SKM-1 (cell line): ENCODE measurements at regions not wholly inside any gene's neighbourhood (a gene's known extent, or its start where the extent isn't known, plus 50 kb on each side); places are given as distances from the start of the nearest gene placed in this dataset.
"Not testable (repeated sequence)": the region's sequence is repeated elsewhere in the genome, so short reads cannot be mapped to it uniquely, and the experiment has no call there.

Source experiments
- DNase-seq: peaks from one replicate; lab custom pipeline; 2025; ENCODE audit not compliant: unreplicated experiment; lab: John Stamatoyannopoulos, UW

DNA sequence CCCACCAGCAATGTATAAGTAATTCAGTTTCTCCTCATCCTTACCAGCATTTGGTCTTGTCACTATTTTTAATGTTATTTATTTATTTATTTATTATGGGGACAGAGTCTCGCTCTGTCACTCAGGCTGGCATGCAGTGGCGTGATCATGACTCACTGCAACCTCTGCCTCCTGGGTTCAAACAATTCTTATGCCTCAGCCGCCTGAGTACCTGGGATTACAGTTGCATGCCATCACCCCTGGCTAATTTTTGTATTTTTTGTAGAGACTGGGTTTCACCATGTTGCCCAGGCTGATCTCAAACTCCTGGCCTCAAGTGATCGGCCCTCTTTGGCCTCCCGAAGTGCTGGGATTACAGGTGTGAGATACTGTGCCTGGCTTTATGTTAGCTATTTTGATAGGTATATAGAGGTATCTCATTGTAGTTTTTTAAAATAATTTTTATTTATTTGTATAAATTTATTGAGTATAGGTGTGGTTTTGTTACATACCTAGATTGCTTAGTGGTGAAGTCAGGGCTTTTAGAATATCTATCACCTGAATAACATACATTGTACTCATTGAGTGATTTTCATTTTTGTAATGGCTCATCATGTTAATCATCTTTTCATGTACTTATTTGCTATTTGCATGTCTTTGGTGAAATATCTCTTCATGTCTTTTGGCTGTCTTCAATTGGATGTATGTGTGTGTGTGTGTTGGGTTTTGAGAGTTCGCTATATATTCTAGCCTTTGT lies 53.3 kb downstream of the TANC2 start:
- DNase-seq, result no peak

DNA sequence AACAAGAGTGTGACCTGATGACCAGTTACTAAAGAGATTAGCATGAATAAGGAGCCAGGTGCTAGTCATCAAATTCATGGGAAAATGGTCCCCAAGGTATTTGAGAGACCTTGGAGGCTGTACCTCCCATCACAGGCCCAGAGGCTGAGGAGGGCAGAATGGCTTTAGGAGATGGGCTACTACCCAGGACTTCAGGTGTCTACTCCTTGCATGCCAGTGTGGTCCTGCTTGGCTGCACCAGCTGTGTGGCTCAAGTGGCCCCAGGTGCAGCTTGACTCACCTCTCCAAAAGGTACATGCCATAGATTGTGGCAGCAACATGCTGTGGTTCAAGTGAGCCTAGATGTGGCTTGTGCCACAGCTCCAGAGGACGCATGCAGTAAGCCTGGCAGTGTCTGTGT lies 56.5 kb downstream of the TANC2 start:
- no peak for DNase-seq

DNA sequence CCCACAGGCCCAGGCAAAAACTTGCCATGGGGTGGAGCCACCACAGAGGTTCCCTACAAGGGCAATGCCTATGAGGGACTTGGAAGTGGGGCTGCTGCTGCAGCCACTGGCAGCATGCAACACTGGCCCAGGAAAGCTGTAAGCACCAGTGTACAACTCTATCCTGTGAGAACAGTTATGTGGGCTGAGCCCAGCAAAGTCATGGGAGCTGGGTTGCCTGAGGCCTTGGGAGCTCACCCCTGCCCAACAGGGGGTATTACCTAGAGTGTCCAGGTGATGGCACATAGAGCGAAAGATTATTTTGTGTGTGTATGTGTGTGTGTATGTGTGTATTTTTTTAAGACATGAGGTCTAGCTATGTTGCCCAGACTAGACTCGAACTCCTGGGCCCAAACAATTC lies 57.0 kb downstream of the TANC2 start:
- no peak for DNase-seq

DNA sequence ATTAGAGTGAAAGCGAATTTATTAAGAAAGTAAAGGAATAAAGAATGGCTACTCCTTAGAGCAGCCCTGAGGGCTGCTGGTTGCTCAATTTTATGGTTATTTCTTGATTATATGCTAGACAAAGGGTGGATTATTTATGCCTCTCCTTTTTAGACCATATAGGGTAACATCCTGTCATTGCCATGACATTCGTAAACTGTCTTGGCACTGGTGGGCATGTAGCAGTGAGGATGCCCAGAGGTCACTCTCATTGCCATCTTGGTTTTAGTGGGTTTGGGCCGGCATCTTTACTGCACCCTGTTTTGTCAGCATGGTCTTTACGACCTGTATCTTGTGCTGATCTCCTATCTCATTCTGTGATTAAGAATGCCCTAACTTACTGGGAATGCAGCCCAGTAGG lies 58.2 kb downstream of the TANC2 start:
- DNase-seq, result no peak

DNA sequence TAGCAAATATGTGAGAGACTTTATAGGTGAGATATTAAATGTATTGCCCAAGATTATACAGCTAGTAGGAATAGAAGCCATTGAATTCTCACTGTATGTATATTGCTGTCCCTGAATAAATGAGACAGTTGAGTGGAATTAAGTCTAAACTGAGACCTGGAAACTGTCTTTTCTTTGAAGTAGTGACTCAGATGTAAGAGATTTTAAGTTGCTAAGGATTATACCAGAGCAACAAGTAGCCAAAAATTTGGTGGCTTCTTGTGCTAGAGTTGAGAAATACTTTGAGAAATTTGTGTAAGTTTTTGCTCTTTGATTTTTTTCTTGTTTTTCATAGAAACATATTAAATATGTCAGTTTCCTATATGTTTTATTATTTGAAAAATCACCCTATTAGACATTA lies 58.7 kb downstream of the TANC2 start:
- DNase-seq, result no peak

DNA sequence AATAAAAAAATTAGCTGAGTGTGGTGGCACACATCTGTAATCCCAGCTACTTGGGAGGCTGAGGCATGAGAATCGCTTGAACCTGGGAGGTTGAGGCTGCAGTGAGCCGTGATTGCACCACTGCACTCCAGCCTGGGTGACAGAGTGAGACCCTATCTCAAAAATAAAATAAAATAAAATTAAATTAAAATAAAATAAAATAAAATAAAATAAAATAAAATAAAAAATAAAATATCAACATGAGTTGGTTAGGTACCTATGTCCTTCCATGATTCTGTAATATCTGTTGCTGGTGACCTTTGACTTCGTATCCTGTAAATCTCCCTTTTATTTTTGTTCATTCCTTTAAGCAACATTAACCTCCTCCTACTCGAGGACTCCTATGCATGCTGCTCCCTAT lies 59.6 kb downstream of the TANC2 start:
- DNase-seq, result not testable (repeated sequence)

DNA sequence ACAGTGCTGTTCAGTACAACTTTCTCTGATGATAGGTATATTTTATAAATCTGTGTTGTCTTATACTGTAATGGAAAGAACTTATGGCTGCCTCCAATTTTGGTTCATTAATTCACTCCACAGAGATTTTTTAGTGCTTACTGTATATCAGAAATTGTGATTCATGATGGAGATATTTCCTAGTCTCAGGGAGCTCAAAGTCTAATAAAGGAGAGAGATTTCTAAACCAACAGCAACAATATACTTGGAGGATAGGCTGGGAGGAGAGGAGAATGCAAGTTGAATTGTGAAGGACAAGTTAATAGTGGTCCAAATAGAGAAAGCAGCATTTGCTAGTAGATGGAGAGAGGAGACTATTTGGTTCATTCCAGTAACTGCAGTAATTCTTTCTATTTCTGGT lies 63.5 kb downstream of the TANC2 start:
- no peak for DNase-seq

DNA sequence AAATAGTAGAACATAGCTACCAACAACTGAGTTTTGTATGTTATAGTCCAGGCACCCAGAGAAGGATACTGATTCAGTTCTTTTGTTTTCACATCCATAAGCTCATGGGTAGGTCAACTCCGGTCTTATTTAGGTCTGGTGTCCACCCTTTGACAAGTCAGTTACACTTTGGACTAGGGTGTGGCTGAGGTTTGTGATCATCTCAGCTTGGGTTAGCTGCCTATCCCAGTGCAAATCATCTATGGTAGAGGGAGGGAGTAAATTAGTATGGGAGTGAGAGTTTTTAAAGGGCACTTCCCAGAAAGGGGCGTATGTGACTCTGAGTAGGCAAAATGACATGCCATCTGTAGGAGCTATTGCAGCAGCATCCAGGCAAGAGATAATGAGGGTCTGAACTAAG lies 66.1 kb downstream of the TANC2 start:
- no peak for DNase-seq

DNA sequence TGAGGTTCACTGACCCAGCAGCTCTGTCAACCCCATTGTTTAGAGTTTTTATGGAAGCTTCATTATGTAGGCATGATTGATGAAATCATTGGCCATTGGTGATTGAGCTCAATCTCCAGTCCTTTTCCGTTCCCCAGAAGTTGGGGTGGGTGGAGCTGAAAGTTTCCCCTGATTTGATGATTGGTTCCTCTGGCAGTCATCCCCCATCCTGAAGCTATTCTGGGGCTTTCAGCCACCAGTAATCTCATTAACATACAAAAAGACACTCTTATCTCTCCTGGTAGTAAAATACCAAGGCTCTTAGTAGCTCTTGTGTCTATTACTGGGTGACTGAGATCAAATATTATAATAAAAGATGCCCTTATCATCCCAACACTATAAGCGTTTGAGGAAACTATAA lies 67.1 kb downstream of the TANC2 start:
- DNase-seq, result no peak

DNA sequence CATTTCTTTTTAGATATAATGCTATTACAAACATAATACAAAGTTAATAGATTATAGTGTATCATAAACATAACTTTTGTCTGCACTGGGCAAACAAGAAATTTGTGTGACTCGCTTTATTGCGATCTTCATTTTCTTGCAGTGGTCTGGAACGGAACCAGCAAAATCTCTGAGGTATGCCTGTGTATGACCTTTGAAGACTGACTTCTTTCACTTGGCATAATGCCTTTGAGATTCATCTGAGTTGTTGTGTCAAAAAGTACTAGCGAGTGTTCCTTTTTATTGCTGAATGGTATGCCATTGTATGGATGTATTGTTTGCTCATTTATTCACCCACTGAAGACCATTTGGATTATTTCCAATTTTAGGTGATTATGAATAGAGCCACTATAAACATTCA lies 69.2 kb downstream of the TANC2 start:
- DNase-seq, result no peak

DNA sequence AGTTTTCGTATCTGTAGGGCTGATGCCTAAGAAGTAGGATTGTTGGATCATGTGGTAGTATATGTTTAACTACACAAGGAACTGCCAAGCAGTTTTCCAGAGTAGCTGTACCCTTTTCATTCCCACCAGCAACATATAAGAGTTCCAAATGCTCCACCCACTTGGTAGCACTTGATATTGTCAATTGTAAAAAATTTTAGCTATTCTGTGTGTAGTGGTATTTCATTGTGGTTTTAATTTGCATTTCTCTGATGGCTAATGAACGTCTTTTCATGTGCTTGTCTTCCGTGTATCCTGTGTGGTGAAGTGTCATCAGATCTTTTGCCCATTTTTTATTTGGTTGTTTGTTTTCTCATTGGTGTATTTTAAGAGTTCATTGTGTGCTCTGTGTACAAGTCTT lies 69.7 kb downstream of the TANC2 start:
- no peak for DNase-seq

DNA sequence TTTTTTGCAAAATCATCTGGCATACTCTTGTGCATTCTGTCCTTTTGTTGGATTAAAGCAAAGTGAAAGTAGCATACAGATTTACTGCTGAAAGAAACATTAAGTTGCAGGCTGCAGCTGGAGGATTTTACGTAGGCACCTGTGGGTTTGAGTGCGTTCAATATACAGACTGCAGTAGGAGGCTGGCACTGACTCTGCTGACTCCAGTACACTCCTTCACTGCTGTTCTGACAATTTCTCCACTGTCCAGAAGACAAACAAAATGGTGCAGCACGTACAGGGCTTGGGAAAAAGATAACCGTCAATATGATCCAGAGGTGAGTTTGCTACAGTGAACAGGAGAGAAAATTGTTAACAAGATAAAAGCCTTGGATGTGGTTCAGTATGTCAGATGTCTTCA lies 73.3 kb downstream of the TANC2 start:
- no peak for DNase-seq

DNA sequence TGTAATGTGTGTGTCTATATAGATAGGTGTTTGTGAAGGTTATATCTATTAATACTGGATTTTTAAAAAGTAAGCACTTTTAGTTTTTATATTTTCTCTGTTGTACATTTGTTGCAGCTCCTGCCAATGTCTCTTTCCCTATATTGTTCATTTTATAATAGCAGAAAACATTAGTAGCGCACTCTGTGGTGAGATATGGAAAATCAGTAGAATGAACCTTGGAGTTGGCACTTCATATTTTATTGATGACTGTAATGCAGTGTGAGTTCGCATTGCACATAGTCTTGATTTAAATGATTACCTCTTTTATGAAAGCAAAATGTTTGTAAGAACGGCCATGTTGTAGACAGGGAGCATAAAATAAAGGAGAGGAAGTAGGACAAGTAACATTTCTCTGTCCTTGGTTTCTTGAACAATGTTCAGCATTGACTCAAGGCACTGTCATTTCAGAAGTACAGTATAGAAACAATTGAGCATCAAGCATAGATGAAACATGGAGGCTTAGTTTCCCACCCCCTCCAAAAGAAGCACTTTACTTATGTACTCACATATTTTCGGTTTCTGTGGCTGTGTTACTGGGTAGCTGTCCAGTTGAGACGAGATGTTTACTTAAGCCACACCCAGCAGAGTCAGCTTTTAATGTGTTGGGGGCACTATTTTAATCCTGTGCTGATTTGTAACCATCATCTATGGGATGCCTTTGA lies 74.0 kb downstream of the TANC2 start:
- no peak for DNase-seq

DNA sequence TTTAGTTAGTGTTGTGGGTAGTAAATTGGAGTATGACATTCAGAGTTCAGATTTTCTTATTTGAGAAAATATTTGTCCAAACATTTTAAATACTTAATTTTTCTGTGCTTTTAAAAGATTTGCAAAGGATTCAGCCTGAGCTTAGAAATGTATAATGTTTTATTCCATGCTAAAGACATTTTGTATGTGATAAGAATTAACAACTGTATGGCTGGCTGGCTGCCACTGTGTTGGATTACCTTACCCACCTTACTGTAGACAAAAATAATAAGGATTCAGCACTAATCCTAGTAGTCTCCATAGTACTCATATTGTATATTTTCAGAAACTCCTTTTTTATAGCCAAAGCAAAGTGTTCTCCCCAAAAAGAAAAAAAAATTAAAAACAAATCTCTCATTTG lies 74.8 kb downstream of the TANC2 start:
- DNase-seq, result no peak

DNA sequence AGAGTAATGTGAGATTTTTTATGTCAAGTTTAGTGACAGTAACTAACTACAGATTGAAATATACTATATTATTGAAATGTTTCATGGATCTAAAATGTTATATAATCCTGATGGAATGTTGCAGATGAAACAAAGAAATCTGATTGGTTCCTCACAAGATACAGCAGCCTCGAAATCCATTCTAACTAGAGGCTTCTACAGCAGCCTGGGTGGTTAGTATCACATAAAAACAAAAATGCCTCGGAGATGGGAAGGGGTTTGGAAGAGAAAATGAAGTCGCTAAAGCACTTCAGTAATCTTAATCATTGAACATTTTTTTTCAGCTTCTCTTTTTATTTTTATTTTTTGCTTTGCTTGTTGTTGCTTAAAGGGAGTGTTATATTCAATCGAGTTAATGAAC lies 75.2 kb downstream of the TANC2 start:
- DNase-seq, result no peak

DNA sequence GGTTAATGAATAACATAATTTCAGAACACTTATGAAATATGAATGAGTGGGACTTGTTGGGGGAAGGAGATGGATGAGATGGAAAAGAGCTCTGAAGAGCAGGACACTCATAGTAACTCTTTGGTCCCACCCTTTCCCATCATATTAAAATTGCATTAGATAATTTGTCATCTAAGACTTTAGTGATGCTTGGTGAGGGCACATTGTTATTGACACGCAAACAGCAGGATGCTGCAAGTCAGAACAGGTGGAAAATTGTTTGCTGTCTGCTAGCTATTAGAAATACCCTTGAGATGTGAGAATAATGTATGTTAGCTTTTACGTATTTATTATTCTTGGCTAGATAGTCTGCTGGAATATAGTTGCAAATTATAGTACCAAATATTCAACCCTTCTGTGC lies 75.7 kb downstream of the TANC2 start:
- no peak for DNase-seq

DNA sequence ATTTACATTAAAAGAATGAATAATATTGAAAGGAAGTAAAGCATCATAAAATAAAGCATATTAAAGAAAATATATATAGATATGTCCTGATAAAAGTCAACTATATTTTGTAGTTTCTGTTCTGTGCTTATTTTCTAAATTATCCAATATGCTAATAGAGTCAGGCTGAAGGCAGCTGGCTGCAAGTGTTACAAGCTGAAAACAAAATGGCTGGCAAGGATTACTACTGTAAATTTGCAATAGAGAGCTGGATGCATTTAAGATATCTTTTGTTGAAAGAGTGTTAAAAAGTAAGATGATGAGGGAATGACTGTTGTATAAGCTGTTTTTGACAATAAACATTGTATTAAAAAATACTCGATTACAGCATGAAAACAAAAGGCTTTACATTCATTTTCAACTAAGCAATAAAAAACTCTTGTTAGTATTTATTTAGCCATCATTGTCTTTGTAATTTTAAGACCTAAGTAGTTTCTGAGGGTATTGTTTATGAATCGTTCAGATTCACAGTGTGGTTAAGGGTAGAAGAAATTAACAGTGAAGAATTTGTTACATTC lies 76.3 kb downstream of the TANC2 start:
- no peak for DNase-seq

DNA sequence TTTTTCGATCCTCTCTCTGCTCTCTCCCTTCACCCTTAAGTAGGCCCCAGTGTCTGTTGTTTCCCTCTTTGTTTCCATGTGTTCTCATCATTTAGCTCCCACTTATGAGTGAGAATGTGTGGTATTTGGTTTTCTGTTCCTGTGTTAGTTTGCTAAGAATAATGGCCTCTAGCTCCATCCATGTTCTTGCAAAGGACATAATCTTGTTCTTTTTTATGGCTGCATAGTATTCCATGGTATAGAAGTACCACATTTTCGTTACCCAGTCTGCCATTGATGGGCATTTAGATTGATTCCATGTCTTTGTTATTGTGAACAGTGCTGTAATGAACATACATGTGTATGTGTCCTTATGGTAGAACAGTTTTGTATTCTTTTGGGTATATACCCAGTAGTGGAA lies 91.5 kb downstream of the TANC2 start:
- not testable (repeated sequence) for DNase-seq

DNA sequence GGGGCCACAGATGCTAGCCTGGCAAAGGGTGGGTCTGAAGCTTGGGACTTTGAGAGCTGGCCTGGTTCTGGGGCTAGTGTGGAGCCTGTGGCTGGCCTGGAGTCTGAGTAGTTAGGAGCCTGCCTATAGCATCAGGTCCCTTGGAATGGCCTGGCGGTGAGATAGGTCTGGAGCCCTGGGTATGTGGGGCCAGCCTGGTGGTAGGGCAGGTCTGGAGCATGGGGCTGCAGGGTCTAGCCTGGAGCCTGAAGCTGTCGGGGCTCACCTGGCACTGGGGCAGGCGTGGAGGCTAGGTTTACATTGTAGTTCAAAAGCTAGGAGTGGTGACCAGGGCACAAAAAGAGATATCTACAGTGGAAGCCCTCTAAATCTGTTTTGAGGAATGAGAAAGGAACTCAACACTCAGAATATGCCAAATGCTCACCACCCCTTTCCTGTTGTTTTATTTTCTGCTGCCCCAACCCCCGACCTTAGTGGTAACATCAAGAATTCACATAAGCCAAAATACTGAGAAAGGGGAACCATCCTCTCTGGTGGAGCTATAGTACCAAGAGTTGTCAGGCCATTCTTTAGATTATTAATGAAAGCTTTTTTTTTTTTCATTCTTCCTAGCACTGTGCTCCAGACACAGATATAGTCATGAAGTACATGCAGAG lies 100.3 kb downstream of the TANC2 start:
- no peak for DNase-seq

DNA sequence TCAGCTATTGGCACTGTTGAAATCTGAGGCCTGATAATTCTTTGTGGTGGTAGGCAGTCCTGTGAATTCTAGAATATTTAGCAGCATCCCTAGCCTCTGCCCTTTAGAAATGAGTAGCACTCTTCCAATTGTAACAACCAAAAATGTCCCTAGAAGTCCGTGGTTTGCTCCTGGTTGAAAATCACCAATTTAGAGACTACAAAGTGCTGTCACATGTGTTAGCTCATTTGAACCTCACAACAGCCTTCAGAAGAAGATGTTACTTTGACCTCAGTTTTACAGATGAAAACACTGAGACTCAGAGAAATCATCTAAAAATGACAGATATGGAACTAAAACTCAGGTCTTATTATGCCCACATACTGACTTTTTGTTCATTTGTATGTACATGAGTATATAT lies 103.2 kb downstream of the TANC2 start:
- DNase-seq, result no peak

DNA sequence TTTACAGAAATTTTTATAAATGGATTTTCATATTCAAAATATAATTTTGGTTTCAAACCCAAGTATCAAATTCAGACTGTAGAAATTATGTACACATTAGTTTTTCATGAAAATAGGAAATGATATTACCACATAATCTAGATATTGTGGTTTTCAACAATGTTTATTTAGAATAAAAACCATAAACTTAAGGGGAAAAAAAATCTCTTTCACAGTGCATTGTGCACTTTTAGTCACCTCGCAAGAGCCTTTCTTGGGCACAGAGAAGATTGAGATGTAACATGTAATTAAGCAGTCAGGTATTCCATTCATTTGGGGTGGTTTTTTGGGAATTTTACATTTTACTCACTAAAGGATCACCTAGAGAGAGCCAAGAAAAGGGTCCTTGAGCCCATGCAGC lies 104.0 kb downstream of the TANC2 start:
- DNase-seq, result no peak

DNA sequence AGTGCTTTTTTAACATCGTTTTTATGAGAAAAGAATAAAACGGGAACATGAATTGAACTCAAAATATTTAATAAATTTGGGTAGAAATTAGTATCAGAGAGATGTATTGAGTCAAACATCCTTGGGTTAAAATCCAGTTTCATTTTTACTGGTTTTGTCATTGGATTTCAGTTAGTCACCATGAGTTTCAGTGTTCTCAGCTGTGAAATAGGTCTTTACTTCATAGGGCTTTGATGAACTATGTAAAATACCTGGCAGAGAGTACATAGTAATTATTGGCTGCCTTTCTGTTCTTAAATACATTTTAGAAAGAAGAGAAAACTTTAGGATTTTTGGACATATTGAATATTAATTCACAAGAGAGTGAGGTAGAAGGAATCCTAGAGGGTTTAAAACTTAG lies 105.8 kb downstream of the TANC2 start:
- DNase-seq, result no peak
